ENCODE measurements at regions not wholly inside any gene's neighbourhood (a gene's known extent, or its start where the extent isn't known, plus 50 kb on each side); places are given as distances from the start of the nearest gene placed in this dataset.

GRCh38 chr20:9919271-9920014, 80.6 kb upstream of the PAK5 start:
- no peak for DNase-seq

DNA sequence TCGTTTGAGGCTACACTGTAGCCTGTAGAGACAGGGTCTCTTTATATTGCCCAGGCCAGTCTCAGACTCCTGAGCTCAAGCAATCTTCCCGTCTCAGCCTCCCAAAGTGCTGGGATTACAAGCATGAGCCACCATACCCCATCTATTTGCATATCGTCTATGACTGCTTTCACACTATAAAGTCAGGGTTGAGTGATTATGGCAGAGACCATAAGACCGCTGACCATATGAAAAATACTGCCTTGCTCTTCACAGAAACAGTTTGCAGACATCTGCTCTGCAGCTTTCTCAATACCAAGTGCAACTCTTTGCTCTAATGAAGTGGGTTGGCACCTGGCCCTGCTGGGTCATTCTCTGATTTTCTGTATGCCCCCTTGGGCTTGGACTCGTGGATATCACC, 79.5 kb upstream of the PAK5 start:
- no peak for DNase-seq

GRCh38 chr20:9916761-9917160, 77.9 kb upstream of the PAK5 start:
- no peak for DNase-seq

- DNase-seq = no peak
These were observed 74.1 kb upstream of the PAK5 start for GRCh38 chr20:9912858-9913434.

DNA sequence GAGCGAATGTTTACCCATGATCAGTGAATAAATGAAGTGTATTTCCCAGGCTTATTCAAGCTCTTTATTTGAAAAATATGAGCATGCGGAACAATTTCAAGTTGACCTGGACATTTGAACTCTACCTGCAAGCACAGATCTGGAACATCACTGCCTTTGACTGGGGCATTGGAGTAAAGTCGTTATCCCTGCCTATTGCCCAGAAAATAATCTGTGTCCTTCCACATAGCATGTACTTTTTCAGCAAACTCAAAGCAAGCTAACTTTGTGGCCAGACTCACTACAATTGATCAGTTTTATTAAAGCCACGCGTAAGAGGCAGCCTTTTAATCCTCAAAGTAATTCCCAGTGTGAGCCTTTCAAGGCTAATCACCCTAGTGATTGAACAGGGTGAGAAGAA, 73.4 kb upstream of the PAK5 start:
- no peak for DNase-seq

GRCh38 chr20:9911519-9911918, 72.6 kb upstream of the PAK5 start:
- DNase-seq = no peak

- no peak for DNase-seq
These were observed 70.3 kb upstream of the PAK5 start for GRCh38 chr20:9909167-9909566.

GRCh38 chr20:9903048-9903655, 64.3 kb upstream of the PAK5 start:
- DNase-seq = no peak

- DNase-seq = no peak
These were observed 50.5 kb upstream of the PAK5 start for GRCh38 chr20:9889270-9889981.
